ENCODE measurements at regions not wholly inside any gene's neighbourhood (a gene's known extent, or its start where the extent isn't known, plus 50 kb on each side); places are given as distances from the start of the nearest gene placed in this dataset.

DNA sequence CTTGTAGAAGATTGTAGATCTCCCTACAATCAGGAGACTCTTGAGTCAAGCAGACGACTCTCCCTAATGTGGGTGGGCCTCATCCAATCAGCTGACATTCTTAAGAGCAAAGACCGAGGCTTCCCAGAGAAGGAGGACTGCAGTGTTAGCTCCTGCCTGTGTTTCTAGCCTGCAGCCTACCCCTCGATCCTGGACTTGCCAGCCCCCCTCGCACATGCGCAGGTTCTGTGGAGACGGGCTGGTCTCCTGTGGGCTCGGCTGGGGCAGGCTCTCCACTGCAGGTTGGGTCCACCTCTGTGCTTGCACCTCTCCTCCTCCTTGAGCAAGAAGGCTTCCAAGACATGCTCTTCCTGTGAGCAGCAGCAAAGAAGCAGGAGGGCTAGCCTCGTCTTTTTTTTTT is 185.2 kb upstream of the SOX1 start:
- H3K36me3 ChIP-seq (ENCODE audit: control insufficient read depth, insufficient read depth, low read length): no peaks in the 10 kb centered on the region
- ChIA-PET CTCF (no interaction called here), POLR2A (no interaction called here)
- TF ChIP-seq, protein P1, sequence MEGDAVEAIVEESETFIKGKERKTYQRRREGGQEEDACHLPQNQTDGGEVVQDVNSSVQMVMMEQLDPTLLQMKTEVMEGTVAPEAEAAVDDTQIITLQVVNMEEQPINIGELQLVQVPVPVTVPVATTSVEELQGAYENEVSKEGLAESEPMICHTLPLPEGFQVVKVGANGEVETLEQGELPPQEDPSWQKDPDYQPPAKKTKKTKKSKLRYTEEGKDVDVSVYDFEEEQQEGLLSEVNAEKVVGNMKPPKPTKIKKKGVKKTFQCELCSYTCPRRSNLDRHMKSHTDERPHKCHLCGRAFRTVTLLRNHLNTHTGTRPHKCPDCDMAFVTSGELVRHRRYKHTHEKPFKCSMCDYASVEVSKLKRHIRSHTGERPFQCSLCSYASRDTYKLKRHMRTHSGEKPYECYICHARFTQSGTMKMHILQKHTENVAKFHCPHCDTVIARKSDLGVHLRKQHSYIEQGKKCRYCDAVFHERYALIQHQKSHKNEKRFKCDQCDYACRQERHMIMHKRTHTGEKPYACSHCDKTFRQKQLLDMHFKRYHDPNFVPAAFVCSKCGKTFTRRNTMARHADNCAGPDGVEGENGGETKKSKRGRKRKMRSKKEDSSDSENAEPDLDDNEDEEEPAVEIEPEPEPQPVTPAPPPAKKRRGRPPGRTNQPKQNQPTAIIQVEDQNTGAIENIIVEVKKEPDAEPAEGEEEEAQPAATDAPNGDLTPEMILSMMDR (IDR thresholded peaks at IDR 0.05; ENCODE audit: insufficient read depth, low read depth, low read length): no peak
- H3K27me3 ChIP-seq (ENCODE audit: control insufficient read depth, insufficient read depth, low read length): no peaks in the 10 kb centered on the region
- no peak overlapping the region for H3K4me3 ChIP-seq (ENCODE audit: low read depth, low read length)
- DNase-seq (ENCODE audit: low read depth): no peak

DNA sequence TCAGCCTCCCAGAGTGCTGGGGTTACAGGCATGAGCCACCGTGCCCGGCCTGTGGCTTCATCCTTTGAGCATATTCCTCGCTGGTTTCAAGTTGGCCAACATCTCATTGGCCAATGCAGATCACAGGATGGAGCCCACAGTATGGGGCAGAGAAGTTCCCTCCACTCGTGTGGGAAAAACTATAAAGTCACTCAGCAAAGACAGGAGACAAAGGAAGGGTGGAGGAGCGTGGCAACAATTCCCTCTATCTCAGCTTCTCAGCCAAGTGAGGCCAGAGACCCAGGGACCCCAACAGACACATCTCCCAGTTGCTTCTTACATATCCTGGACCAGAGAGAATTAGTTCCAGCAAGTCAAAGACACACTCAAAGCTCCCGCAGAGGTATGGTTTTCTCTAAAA is 184.6 kb upstream of the SOX1 start:
- no peak overlapping the region for H3K4me3 ChIP-seq (ENCODE audit: low read depth, low read length)
- CTCF ChIA-PET: no interaction called here
- TF ChIP-seq, protein P1 (IDR thresholded peaks at IDR 0.05; ENCODE audit: insufficient read depth, low read depth, low read length): no peak
- DNase-seq (ENCODE audit: low read depth): no peak
- H3K27me3 ChIP-seq (ENCODE audit: control insufficient read depth, insufficient read depth, low read length): no peaks in the 10 kb centered on the region
- POLR2A ChIA-PET: no interaction called here
- H3K36me3 ChIP-seq (ENCODE audit: control insufficient read depth, insufficient read depth, low read length): no peaks in the 10 kb centered on the region

DNA sequence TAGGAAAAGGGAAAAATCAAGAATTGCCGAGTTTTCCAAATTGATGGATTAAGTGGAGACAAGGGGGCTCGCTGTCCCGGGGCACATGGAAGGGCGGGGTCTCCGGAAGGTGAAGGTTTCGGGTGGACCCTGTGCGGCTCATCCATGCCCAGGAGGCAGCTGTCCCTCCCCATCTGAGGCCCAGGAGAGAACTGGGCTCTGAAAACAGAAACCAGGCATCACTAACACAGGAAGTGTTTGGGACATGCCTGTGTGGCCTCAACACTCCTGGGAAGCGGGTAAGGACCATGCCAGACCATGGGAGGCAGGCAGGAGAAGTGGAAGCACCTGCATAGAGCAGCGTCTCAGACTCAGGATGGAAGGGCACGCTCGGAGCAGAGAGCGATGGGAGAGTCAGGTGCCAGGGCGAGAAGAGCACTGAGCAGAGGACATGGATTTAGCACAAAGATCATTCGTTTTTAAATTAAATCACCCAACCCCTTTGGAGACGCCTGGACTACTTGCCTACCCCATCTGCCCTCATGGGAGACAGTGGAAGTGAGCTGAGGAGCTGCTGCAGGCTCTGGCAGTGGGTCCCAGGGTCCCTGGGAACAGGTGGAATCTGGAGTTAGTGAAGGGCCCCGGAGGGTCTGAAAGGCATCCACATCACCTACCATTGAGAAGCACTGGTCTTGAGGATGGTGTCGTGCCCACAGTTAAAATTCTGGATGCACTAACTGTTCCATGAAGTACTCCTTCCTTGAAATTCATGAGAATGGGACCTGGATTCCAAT is 183.2 kb upstream of the SOX1 start:
- H3K27me3 ChIP-seq (ENCODE audit: control insufficient read depth, insufficient read depth, low read length): no peaks in the 10 kb centered on the region
- POLR2A ChIA-PET: no interaction called here
- CTCF ChIA-PET: no interaction called here
- no peak for DNase-seq (ENCODE audit: low read depth)
- no peaks in the 10 kb centered on the region for H3K36me3 ChIP-seq (ENCODE audit: control insufficient read depth, insufficient read depth, low read length)
- TF ChIP-seq, protein P1 (IDR thresholded peaks at IDR 0.05; ENCODE audit: insufficient read depth, low read depth, low read length): no peak
- H3K4me3 ChIP-seq (ENCODE audit: low read depth, low read length): no peak overlapping the region

DNA sequence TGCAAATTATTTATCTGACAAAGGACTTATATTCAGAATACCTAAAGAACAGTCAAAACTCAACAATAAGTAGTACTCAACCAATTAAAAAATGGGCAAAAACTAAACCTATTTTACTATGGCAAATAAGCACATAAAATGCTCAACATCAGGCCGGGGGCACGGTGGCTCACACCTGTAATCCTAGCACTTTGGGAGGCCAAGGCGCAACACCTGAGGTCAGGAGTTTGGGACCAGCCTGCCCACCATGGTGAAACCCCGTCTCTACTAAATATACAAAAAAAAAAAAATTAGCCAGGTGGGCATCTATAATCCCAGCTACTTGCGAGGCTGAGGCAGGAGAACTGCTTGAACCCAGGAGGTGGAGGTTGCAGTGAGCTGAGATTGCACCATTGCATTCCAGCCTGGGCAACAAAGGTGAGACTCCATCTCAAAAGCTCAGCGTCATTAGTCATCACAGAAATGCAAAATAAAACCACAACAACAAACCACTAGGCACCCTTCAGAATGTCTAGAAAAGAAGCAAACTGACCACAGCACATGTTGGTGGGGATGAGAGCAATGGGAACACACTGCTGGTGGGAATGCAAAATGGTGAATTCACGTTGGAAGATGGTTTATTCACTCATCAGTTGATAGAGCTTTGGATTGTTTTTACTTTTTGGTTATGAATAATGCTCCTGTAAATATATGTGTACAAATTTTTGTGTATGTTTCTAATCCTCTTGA is 180.6 kb upstream of the SOX1 start:
- TF ChIP-seq, protein P1 (IDR thresholded peaks at IDR 0.05; ENCODE audit: insufficient read depth, low read depth, low read length): no peak
- ChIA-PET POLR2A (no interaction called here), CTCF (no interaction called here)
- DNase-seq (ENCODE audit: low read depth): no peak
- no peaks in the 10 kb centered on the region for H3K36me3 ChIP-seq (ENCODE audit: control insufficient read depth, insufficient read depth, low read length)
- H3K27me3 ChIP-seq (ENCODE audit: control insufficient read depth, insufficient read depth, low read length): no peaks in the 10 kb centered on the region
- H3K4me3 ChIP-seq (ENCODE audit: low read depth, low read length): no peak overlapping the region

DNA sequence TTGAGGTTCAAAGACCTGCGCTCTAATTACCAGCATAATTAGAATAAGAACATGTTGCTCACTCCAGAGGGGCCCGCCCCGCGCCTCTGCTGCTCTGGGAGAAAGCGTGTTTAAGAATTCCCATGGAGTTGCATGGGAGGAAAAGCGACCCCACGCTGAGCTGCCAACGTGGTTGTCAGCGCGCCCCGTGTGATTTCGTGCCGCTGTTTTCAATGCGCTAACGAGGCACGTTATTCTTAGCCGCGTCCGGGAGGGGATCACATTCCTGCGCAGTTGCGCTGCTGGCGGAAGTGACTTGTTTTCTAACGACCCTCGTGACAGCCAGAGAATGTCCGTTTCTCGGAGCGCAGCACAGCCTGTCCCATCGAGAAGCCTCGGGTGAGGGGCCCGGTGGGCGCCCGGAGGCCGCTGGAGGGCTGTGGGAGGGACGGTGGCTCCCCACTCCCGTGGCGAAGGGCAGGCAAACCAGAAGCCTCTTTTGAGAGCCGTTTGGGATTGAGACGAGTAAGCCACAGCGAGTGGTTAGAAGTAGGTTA is 173.8 kb upstream of the SOX1 start:
- DNase-seq (ENCODE audit: low read depth): no peak
- H3K4me3 ChIP-seq (ENCODE audit: low read depth, low read length): no peak overlapping the region
- H3K36me3 ChIP-seq (ENCODE audit: control insufficient read depth, insufficient read depth, low read length): no peaks in the 10 kb centered on the region
- TF ChIP-seq, protein P1 (IDR thresholded peaks at IDR 0.05; ENCODE audit: insufficient read depth, low read depth, low read length): no peak
- H3K27me3 ChIP-seq (ENCODE audit: control insufficient read depth, insufficient read depth, low read length): no peaks in the 10 kb centered on the region
- ChIA-PET CTCF (no interaction called here), POLR2A (no interaction called here)

Measured in BJ (cell line).